ENCODE measurements at regions not wholly inside any gene's neighbourhood (a gene's known extent, or its start where the extent isn't known, plus 50 kb on each side); places are given as distances from the start of the nearest gene placed in this dataset.

DNA sequence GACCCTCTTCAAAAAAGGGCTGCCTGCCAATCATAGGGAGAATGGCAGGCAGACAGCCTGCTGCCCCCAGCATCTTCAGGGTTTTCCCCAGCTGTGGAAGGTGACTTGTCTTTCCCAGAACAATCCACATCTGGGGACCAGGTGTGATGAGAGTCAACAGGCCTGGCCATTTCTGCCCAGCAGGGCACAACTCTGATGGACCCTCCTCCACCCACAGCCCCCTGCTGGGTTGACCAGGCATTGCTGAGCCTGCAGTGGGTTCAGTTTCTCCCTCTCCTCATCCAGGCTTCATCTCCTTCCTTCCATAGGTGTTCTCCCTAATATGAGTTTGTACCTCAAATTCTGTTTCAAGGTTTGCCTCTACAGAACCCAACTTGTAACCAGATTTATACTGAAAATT is 111.0 kb downstream of the MINAR1 start:
- TF ChIP-seq POLR2A (IDR thresholded peaks at IDR 0.05): no peak
- TF ChIP-seq, protein P1, sequence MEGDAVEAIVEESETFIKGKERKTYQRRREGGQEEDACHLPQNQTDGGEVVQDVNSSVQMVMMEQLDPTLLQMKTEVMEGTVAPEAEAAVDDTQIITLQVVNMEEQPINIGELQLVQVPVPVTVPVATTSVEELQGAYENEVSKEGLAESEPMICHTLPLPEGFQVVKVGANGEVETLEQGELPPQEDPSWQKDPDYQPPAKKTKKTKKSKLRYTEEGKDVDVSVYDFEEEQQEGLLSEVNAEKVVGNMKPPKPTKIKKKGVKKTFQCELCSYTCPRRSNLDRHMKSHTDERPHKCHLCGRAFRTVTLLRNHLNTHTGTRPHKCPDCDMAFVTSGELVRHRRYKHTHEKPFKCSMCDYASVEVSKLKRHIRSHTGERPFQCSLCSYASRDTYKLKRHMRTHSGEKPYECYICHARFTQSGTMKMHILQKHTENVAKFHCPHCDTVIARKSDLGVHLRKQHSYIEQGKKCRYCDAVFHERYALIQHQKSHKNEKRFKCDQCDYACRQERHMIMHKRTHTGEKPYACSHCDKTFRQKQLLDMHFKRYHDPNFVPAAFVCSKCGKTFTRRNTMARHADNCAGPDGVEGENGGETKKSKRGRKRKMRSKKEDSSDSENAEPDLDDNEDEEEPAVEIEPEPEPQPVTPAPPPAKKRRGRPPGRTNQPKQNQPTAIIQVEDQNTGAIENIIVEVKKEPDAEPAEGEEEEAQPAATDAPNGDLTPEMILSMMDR (IDR thresholded peaks at IDR 0.05): no peak

Measured in uterus (tissue), 2 donors.